Transverse colon (tissue), 4 donors: ENCODE measurements at regions not wholly inside any gene's neighbourhood (a gene's known extent, or its start where the extent isn't known, plus 50 kb on each side); places are given as distances from the start of the nearest gene placed in this dataset.

Source experiments
- DNase-seq: peaks from one replicate; pipeline ENCODE4 v3.0.0-alpha.2; 2019
- H3K27ac ChIP-seq, 4 donors: fragments of 200-600 bp; sonication (generic); 2 replicates each; pipeline ENCODE4 v1.5.1; 2016 to 2018; ENCODE audit warnings: inconsistent platforms in 4 of 4
- H3K27me3 ChIP-seq: fragments of 200-600 bp; sonication (generic); 2 replicates; pipeline ENCODE4 v1.5.1; 2017; ENCODE audit warnings: inconsistent platforms
- H3K36me3 ChIP-seq, 4 donors: fragments of 200-600 bp; sonication (generic); 2 replicates each; pipeline ENCODE4 v1.5.1; 2017 to 2019; ENCODE audit warnings: inconsistent platforms in 4 of 4
- H3K4me1 ChIP-seq, 4 donors: fragments of 200-600 bp; sonication (generic); 2 replicates each; pipeline ENCODE4 v1.5.1; 2017 to 2020; ENCODE audit warnings: inconsistent platforms in 4 of 4
- H3K4me3 ChIP-seq, 4 donors: fragments of 200-600 bp; sonication (generic); 1 replicate in 1 of 4; 2 replicates in 3 of 4; pipeline versions ENCODE4 v1.5.1 to v1.6.1; 2017 to 2019; ENCODE audit warnings: inconsistent platforms in 4 of 4
- H3K9me3 ChIP-seq, 2 donors: fragments of 200-600 bp; sonication (generic); 2 replicates each; pipeline ENCODE4 v1.5.1; 2017 to 2019; ENCODE audit warnings: inconsistent platforms in 2 of 2
- EP300 ChIP-seq: sonication (generic); formaldehyde crosslinking; IDR thresholded peaks from one replicate; pipeline ENCODE4 v1.6.1; 2017; ENCODE audit warnings: antibody characterized with exemption, low read depth
- POLR2A ChIP-seq: fragments of 450-650 bp; IDR thresholded peaks from one replicate; pipeline ENCODE4 v1.6.1; 2016; ENCODE audit warnings: antibody characterized with exemption, mild to moderate bottlenecking, moderate library complexity
- POLR2AphosphoS5 ChIP-seq, 3 donors: sonication (generic); formaldehyde crosslinking; IDR thresholded peaks; one replicate each; pipeline ENCODE4 v1.6.1; 2016; ENCODE audit warnings: antibody characterized with exemption in 3 of 3
- WGBS, 2 donors: methylation state at CpG; one replicate each; pipeline ENCODE4 v1.1.5; 2018; ENCODE audit warnings: low coverage in 1 of 2; 5-methylcytosine and 5-hydroxymethylcytosine counted together
- in situ Hi-C, 4 donors: fragments of 200-750 bp; cut with MboI; loops; one replicate each; pipeline versions ENCODE4 v1.15.0 to v1.15.1; 2017; ENCODE audit warnings: low sequenced_read_pairs in 3 of 4, low pct_ligation_motif_present in 1 of 4, low pct_unique_long_range_greater_than_20kb in 1 of 4
- intact Hi-C: fragments of 100-400 bp; cut with DNase I; formaldehyde crosslinking; loops from one replicate; pipeline ENCODE4 v1.15.1; 2023; ENCODE audit warnings: low total_unique reads
- TF ChIP-seq, protein P1 (sequence below), 5 experiments: fragments of 200-600 bp in 3 of 5; fragments of 450-650 bp in 2 of 5; sonication (generic) in 3 of 5; IDR thresholded peaks; 1 replicate in 2 of 5; 2 replicates in 3 of 5; pipeline ENCODE4 v1.5.1; 2016 to 2017; ENCODE audit warnings: antibody characterized with exemption in 5 of 5, inconsistent platforms in 3 of 5, mild to moderate bottlenecking in 2 of 5, moderate library complexity in 1 of 5

GRCh38 chr2:182584462-182584861 lies 131.6 kb upstream of the DNAJC10 start:
- intact Hi-C loops, result no loop called here
- TF ChIP-seq, protein P1, sequence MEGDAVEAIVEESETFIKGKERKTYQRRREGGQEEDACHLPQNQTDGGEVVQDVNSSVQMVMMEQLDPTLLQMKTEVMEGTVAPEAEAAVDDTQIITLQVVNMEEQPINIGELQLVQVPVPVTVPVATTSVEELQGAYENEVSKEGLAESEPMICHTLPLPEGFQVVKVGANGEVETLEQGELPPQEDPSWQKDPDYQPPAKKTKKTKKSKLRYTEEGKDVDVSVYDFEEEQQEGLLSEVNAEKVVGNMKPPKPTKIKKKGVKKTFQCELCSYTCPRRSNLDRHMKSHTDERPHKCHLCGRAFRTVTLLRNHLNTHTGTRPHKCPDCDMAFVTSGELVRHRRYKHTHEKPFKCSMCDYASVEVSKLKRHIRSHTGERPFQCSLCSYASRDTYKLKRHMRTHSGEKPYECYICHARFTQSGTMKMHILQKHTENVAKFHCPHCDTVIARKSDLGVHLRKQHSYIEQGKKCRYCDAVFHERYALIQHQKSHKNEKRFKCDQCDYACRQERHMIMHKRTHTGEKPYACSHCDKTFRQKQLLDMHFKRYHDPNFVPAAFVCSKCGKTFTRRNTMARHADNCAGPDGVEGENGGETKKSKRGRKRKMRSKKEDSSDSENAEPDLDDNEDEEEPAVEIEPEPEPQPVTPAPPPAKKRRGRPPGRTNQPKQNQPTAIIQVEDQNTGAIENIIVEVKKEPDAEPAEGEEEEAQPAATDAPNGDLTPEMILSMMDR (IDR thresholded peaks at IDR 0.05), result no peak
- TF ChIP-seq POLR2A, result no peak
- TF ChIP-seq EP300, result no peak
- no peak for TF ChIP-seq POLR2AphosphoS5 (IDR thresholded peaks at IDR 0.05)

GRCh38 chr2:182585001-182585400 lies 131.1 kb upstream of the DNAJC10 start:
- Histone ChIP-seq H3K36me3 (no peaks in the 10 kb centered on the region), H3K4me3 (no peak overlapping the region), H3K9me3 (no peaks in the 10 kb centered on the region), H3K4me1 (no peaks in the 10 kb centered on the region), H3K27ac (no peak overlapping the region), H3K27me3 (no peaks in the 10 kb centered on the region)
- WGBS, 2 donors, result 79 to 80% methylated on average over 3 of the region's 3 CpGs
- in situ Hi-C loops (no loop called here), intact Hi-C loops (no loop called here)
- DNase-seq, result no peak
- TF ChIP-seq POLR2A (no peak), POLR2AphosphoS5 (IDR thresholded peaks at IDR 0.05) (no peak), EP300 (no peak)
- TF ChIP-seq, protein P1 (IDR thresholded peaks at IDR 0.05), result no peak

More at GRCh38 chr2:182584462-182584861, 131.6 kb upstream of the DNAJC10 start:
- Histone ChIP-seq H3K36me3 (no peaks in the 10 kb centered on the region), H3K27ac (no peak overlapping the region), H3K4me3 (no peak overlapping the region), H3K4me1 (no peaks in the 10 kb centered on the region), H3K27me3 (no peaks in the 10 kb centered on the region), H3K9me3 (no peaks in the 10 kb centered on the region)
- in situ Hi-C loops, result no loop called here
- 91% methylated on average over 3 of the region's 3 CpGs; no CpG with 5 or more reads in 1 of the 2 donors for WGBS, 2 donors
- DNase-seq, result no peak

GRCh38 chr2:182585430-182585829 lies 130.6 kb upstream of the DNAJC10 start:
- TF ChIP-seq EP300 (no peak), POLR2AphosphoS5 (IDR thresholded peaks at IDR 0.05) (no peak), POLR2A (no peak)
- TF ChIP-seq, protein P1 (IDR thresholded peaks at IDR 0.05), result no peak
- intact Hi-C loops, result no loop called here
- WGBS, 2 donors, result 81 to 86% methylated on average over 2 of the region's 2 CpGs

GRCh38 chr2:182586426-182586825 lies 129.6 kb upstream of the DNAJC10 start:
- no peaks in the 10 kb centered on the region for H3K27me3 ChIP-seq

More at GRCh38 chr2:182585430-182585829, 130.6 kb upstream of the DNAJC10 start:
- H3K9me3 ChIP-seq, result no peaks in the 10 kb centered on the region
- no peaks in the 10 kb centered on the region for H3K27me3 ChIP-seq
- in situ Hi-C loops, result no loop called here
- H3K4me3 ChIP-seq, result no peak overlapping the region
- no peaks in the 10 kb centered on the region for H3K4me1 ChIP-seq
- DNase-seq, result no peak
- H3K27ac ChIP-seq, result no peak overlapping the region
- H3K36me3 ChIP-seq, result no peaks in the 10 kb centered on the region

DNA sequence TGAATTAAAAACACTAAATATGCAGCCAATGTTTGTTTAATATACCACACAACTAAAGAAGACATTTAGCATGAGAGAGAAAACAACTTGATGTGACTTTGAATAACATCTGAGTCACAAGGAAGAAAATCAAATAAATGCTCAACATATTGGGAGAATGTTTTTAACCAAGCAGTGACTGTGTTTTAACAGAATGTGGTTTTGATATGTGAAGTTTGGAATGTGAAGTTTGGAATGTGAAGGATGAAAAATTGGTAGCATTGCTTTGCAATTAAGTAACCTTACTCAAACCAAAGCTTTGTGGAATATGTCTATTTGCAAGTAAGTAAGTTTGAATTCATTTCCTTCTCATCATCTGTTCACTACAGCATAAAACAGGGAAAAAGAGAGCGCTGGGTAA lies 128.2 kb upstream of the DNAJC10 start:
- H3K27ac ChIP-seq, result no peak overlapping the region

More at GRCh38 chr2:182586426-182586825, 129.6 kb upstream of the DNAJC10 start:
- no peak for DNase-seq
- H3K4me3 ChIP-seq, result no peak overlapping the region
- intact Hi-C loops, result no loop called here
- 56% methylated on average over 2 of the region's 2 CpGs for WGBS, 2 donors
- H3K4me1 ChIP-seq, result no peaks in the 10 kb centered on the region
- no peak overlapping the region for H3K27ac ChIP-seq
- in situ Hi-C loops, result no loop called here
- H3K9me3 ChIP-seq, result no peaks in the 10 kb centered on the region
- no peaks in the 10 kb centered on the region for H3K36me3 ChIP-seq
- TF ChIP-seq POLR2A, result no peak
- no peak for TF ChIP-seq POLR2AphosphoS5 (IDR thresholded peaks at IDR 0.05)
- TF ChIP-seq EP300, result no peak

More for the DNA sequence above, 128.2 kb upstream of the DNAJC10 start:
- no peak for DNase-seq
- intact Hi-C loops, result no loop called here
- H3K27me3 ChIP-seq, result no peaks in the 10 kb centered on the region
- H3K9me3 ChIP-seq, result no peaks in the 10 kb centered on the region
- in situ Hi-C loops, result no loop called here
- 91 to 100% methylated on average over 1 of the region's 1 CpG for WGBS, 2 donors
- H3K4me1 ChIP-seq, result no peaks in the 10 kb centered on the region
- H3K4me3 ChIP-seq, result no peak overlapping the region
- no peaks in the 10 kb centered on the region for H3K36me3 ChIP-seq
- TF ChIP-seq POLR2A (no peak), EP300 (no peak), POLR2AphosphoS5 (IDR thresholded peaks at IDR 0.05) (no peak)
- TF ChIP-seq, protein P1 (IDR thresholded peaks at IDR 0.05), result no peak
